Kidney glomerular epithelial cell (primary cell): ENCODE measurements at regions not wholly inside any gene's neighbourhood (a gene's known extent, or its start where the extent isn't known, plus 50 kb on each side); places are given as distances from the start of the nearest gene placed in this dataset.

Experiments used
- DNase-seq: peaks from one replicate; lab custom pipeline; 2025; lab: John Stamatoyannopoulos, UW

DNA sequence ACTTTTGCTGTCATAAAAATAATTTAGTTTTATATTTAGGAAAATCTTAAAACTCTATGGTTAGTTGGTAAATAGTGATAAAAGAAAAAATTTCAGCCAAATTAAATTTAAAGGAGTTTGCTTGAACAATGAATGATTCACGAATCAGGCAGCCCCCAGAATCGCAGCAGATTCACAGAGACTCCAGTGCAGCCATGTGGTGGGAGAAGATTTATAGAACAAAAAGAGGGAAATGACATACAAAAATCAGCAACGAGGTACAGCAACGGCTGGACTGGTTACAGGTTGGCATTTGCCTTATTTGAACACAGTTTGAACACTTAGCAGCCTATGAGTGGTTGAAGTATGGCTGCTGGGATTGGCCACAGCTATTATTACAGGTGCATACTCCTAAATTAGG, 96.4 kb upstream of the MYCBP2 start:
- no peak for DNase-seq

DNA sequence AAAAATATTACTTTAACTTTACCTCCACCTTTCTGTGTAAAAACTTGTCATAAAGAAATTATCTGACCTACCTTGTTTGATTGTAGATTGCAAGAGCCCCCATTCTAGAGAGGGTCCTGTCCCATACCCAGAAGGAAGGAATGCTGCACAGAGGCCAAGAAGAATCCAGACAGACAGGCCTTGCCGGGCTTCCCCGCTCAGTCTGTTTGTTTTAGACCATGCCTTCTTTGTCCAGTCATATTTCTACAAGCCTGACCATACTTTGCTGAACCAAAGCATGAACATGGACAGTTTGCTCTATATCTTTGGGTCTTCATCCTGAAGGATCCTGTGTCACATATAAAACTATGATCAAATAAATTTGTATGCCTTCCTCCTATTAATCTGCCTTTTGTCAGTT, 95.8 kb upstream of the MYCBP2 start:
- DNase-seq = no peak

DNA sequence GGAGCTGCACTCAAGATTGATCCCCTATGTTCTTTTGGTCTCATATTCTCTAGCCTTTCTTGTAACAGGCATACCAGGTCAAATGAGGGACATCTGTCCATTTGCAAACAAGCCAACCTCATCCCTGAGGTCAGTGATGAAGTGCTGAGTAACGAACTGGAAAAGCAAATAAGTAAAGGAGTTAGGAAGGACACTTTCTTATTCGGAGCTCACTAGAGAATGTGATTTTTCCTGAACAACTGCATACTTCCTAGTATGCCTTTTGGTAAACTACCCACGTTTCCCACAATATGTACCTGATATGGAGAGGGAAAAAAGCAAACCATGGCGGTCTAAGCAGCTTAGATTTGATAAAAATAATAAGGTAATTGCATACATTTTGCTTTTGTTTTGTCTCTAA, 91.0 kb upstream of the MYCBP2 start:
- DNase-seq = no peak

DNA sequence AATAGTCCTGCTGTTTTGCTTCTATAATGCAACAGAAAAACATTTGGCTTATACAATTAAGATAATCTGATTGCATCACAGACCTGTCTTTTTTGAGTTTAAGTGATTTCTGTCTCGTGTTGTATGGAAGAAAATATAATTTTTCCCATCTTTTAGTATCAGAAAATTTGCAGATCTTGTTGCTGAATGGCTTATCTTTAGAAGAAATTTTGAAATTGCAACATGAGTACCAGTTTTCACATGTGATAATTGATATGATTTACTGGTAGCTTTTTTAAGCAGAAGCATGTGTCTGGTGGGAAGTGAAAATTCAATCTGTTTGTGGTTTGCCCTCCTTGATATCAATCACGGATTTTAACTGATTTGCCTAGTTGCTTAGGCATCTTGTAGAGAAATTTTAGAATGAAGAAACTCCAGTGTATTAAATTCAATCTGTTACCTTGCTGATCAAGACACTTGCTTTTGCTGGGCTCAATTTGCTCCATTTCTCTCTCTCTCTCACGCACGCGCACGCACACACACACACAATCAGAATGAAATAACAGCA, 89.8 kb upstream of the MYCBP2 start:
- no peak for DNase-seq

DNA sequence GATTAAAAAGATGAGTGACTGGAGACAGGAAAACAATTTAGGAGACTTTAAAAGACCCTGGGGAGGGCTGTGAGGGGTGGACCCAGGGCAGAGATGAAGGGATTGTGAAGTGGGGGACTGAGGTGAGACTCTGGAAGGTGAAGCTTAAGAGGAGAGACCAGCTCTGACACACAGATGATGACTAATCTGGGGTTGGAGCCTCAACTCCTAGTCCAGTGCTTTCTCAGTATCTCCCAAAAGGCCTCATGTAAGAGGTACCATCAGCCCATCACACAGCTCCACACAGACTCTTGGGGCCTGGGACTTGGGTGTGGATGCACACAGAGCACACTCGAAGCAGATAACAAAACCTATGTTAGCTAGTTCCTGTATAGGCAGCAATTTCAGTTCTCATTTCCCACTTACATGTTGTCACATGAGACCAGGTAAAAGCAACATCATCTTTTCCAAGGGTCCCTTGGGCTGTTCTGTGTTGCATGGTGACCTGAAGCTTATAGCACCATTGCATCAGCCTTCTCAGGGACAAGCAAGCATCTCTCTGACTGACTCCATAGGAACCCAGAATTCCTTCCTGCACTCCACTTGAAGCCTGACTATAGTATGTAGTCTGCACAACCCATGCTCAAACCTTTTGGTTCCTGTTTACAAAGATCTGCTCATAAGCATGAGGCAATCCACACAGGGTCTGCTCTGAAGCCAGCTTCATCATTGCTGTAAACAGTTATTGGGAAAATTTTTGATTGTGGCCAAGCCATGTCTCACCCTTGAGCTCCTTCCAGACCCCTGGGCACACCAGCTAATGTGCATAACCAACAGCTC, 88.6 kb upstream of the MYCBP2 start:
- no peak for DNase-seq

DNA sequence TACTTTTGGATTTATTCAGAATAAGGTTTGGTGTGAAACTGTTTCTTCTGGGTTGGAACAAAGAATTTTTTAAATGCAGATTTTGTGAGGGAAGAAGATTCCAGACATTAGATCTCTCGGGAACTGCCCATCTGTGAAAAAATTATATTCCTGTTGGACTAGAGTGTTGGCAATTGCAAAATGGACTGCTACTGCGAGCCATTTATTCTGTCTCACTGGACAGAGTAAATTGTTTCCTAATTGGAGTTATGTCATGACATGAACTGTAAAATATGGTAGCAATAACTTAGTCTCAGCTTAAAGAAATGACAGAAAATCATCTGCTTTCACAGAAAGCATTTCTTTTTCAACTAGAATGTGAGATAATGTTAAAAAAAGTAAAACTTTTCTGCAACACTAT, 86.0 kb upstream of the MYCBP2 start:
- no peak for DNase-seq

DNA sequence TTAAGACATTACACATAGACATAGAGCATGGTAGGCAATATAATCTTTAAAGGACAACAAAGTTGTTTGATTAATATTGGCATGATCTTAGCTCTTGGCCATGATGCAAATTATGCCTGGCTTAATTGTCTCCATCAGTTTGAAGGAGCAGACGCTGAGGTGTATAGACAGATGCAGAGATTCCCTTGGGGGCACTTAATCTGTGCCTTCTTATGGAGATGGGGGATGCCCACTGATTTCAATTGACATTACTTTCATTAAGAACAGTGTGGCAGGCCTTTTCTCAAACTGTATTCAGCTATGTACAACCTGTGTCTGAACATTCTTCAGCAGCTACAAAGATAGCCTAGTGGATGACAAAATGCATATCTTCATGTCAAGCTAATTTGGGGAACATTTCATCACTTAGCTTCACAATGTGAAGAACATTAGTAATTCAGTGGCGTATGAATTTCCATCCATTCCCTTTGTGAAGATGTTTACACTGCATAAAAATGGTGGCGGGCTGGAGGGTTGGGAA, 85.3 kb upstream of the MYCBP2 start:
- DNase-seq = no peak

DNA sequence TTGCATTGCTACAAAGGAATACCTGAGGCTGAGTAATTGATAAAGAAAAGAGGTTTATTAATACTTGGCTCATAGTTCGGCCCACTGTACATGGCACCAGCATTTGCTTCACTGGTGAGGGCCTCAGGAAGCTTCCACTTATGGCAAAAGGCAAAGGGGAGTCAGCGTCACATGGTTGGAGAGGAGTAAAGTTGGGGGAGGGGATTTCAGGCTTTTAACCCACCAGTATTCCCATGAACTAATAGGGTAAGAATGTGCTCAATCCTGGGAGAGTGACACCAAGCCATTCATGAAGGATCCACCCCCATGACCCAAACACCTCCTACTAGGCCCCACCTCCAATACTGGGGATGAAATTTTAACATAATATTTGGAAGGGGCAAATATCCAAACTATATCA, 82.5 kb upstream of the MYCBP2 start:
- no peak for DNase-seq

DNA sequence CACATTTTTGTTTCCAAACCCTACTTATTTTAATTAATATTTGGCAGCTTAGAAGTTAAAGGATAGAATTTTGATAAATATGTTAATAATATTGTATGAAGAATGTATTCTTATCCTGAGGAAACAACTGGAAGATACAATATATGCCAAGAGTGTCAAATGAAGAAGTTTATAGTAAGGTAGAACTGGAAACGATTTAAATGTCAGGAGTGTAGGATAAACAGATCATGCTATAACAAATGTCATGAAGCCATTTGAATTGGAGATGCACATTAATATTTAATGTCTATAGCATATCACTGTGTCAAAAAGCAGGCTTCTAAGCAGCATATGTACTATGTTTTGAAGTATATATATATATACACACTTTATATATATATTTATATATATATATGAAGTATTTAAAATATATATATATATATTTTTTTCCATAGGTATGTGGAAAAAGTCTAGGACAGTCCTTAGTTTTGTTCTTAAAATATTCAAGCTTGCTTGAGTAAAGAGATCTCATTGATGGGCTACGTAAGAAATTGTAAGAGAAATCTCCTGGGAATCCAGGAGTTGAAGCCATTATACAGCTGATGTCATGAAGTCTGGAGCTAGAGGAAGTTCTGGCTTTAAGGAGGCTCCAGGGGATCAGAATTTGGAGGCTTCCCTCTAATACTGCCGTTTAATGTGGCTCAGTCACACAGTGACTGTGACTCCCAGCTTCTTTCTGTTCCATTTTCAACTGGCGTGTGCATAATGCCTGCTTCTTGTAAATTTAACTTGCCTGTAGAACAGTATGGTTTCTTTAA, 79.9 kb upstream of the MYCBP2 start:
- no peak for DNase-seq

DNA sequence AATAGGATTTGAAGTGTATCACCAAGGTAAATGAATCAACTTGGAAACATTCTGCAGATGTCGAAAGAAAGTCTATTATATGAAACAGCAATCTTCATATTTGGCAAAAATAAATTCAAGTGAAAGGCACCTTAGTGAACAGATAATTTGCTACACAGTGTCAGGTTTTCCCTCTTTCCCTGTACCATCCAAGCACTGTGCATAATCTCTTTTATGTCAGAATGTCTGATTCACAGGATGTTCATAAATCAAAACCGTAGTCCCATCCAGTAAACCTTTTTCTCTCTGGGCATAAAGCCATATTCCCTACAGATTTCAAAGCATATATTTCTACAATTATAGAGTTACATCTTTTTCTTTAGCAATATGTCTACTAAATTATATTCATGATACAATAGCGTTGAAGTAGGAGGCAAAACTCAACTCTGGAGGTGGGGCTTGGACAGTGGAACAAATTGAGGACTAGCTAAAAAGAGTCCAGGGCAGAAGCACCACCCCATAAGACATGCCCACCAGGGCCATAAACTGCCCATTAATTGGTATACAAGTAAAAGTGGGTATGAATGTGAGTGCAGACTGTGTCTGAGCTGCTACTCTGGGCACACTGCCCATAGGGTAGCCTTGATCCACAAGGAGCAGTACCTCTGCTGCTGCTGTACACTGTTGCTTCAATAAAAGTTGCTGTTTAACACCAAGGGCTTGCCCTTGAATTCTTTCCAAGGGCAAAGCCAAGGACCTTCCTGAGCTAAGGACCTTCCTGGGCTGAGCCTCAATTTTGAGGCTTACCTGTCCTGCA, 72.1 kb upstream of the MYCBP2 start:
- no peak for DNase-seq

DNA sequence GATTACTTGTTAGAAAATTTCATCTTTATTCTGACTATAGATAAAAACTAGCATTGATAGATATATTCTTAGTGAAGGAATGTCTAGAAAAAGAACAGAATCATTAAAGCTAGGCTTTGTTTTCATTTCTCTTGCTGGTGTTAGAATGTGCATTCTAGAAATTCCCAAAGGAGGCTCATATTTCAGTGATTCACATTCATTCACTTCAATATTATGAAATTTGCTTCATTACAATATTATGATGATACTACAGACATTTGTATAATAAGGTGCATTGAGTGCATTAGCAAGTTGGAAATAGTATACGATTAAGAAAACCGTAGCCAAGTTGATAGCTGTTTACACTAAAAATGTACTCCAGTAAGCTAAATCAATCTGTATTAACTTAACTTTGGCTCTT, 70.7 kb upstream of the MYCBP2 start:
- DNase-seq = no peak

DNA sequence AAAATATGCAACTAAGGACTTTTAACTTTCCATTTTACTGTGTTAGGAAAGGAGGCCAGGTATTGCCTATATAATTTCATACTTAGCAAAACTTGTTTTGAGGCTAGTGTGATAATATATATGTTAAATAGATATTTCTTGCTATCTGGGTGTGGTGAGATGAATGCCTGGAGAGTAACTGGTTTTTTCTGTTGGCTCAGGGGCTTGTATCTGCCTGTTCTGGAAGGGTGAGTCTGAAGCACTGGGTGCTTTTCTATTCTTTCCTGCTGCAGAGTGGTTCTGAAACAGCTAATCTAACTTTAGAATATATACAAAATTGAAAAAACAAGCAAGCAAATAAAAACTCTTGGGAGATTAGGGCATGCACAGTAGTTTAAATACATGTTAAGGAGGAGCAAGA, 64.6 kb upstream of the MYCBP2 start:
- DNase-seq = no peak

DNA sequence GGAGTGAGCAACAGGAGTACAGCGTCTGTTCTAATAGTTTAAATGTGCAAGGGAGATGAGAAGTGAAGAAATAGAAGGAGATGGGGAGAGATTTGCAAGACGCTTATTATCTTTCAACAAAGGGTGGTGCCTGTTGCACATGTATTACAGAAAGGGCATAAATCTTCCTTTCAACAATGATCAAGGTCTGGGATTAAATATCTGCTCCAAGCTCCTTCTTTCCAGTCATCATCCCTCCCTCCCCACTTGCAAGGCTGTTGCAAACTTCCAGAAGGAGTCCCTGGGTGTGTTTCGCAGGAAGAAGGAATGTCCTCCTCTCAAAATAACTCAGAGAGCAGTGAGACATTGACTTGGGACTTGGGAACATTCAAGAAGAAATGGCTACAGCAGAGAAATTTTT, 63.5 kb upstream of the MYCBP2 start:
- DNase-seq = no peak

DNA sequence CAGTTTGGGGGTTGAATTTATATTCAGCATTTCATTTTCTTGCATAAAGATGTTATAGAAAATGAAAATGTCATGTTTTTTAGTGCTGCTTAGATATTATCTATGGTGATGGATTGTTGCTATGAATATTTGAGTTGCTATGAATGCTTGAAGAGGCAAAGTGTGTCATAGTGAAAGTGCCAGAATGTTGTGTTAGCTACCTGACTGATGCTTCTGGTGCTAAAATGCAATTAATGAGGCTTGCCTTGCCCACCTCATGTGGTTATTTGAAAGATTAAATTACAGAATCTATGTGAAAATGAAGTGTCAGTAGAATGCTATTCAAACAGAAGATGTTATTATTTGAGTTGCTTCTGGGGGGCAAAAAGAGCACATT, 62.7 kb upstream of the MYCBP2 start:
- no peak for DNase-seq

DNA sequence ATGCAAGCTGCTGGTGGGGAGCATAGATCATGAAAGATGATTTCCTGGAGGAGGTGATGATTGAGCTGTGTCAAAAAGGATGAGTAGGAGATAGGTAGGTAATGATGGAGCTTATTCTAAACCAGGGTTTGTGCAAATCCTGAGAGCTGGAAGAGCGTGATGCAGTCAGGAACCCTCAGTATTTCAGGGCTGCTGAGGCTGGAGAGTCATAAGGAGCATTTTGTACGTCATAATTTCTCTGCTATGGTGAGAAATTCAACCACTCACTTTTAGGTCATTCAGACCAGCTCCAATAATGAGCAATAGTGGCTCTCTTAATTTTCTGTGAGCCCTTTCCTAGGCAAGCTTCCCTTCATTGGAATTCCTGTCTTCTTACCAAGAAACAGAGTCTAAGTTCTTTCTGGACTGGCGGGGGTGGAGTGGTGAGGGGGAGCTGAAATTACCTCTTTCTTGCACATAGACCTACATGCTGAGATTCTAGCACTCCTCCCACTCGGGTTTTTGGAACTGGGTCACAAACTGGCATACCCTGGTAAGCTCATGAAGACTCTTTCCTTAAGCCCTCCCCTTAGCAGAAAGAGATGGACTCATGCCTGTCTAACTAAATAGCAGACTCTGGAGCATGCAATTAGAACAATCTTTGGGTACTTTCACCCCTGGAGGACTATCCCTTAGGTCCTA, 62.2 kb upstream of the MYCBP2 start:
- DNase-seq = no peak

DNA sequence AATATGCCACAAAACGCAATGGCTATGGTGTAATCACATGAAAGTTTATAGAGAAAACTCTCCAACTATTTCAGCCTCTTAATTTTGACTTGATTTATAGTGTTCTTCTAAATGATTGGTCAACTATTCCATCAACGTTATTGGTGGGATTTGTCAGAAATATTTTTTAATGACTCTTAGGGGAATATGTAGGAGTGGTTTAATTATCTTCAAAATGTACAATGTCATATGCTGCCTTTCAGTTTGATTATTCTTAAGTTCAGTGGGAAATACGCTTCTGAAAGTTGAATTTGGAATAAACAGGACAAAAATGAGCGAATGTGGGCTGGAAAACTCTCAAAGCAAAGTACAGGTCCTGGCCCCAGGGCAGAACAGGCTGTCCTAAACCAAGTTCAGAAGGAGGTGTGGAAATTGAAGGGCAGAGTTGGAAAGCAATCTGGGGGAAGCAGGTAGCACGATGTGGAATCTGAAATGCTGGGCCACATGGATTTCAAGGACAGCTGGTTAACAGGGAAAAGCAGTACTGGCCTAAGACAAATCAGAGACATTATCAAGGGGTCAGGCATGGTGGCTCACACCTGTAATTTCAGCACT, 60.8 kb upstream of the MYCBP2 start:
- no peak for DNase-seq

DNA sequence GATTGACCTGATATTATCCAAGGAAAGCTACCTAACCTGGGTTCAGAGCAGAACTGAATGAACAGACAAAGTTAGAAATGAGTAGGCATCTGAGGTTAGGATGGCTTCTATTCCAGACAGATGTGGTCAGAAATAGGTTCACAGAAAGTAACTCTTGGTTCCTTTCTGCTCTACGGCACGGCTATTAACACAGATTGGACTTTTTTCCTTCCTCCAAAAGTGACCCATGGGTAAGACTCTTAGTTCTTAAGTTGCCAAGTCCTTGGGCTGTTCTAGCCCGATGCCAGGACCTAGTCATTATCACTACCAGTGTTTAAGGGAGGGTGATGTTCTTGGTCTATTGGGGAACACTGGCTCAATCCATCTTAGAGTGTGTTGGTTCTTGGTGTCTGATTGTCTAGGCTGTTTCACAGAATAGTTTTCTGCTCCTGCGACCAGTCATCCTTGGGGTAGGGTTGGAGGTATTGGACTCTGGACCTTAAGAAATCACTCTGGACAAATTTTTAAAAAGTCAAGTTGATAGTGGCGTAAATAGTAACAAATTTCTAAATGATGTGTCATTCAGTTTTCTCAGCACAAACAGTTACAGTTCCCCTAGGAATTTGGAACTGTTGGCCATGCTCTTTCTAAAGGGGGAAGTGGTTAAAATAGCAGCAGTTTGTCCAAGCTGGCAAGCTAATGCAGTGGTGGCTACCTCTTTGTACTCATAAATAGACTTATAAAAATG, 60.1 kb upstream of the MYCBP2 start:
- no peak for DNase-seq

DNA sequence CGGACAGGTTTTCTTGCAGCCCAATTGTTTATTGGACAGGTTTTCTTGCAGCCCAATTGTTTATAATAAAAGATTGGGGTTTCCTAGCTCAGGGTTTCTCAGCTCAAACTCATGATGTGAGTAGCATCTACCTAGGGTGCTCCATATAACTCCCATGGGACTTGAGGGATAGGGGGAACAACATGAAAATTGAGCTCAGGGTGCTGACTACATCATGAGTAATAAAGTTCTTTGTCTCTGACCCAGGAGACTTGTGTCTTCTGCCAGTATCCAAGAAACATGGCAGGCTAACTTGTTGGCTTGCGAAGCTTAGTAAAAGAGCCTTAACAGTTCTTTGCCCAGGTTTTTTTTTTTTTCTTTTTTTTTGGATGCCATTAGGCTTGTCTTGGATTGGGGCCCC, 59.2 kb upstream of the MYCBP2 start:
- DNase-seq = no peak

DNA sequence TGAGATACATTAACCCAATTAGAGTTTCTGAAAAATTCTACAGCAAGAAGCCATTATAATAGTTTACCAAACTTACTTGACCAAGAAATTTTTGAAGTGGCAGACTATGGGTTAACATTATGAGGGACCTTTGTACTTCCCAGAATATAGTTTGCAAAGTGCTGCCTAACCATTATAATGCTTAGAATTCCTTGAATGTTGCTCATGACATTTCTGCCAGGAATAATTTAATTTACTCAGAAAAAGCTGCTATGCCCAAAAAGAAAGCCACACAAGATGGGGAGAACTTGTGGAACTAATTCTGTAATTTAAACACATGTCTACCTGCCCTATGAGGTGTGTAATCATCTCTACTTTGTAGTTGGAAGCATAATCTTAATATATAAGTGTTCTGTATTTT, 58.1 kb upstream of the MYCBP2 start:
- no peak for DNase-seq

DNA sequence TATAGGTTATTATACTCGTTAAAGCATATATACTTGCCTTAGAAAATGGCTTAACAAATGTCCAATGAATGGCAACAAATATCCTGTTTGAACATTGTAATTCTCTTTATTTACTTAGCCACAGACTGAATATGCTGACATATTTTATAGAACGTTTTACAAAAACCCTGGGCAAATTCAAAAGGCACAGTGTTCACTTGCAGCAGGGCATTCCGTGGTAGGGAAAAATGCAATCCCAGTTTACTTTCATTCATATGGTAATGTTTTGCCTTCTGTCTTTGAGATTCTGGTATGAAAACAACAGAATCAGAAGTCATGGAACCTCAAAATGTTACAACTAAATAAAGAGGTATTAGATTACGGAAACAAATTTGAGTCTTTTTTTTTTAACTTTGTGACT, 56.2 kb upstream of the MYCBP2 start:
- no peak for DNase-seq

DNA sequence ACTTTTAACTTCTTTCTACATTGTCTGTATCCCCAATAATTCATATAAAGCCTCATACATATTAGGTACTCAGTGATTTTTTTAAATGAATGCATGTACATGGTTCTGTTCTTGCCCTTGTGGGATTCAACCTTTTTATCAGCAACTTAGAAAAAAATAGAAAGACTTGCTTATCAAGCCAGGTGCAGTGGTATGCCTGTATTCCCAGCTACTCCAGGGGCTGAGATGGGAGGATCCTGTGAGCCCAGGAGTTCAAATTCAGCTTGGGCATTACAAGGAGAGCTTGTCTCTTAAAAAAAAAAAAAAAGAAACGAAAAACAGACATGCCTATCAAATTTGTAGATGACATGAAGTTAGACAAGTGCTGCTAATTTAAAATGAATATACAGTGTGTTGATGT, 54.2 kb upstream of the MYCBP2 start:
- DNase-seq = no peak
